Mammary epithelial cell (primary cell): ENCODE measurements at regions not wholly inside any gene's neighbourhood (a gene's known extent, or its start where the extent isn't known, plus 50 kb on each side); places are given as distances from the start of the nearest gene placed in this dataset.
"Not testable (repeated sequence)": the region's sequence is repeated elsewhere in the genome, so short reads cannot be mapped to it uniquely, and the experiment has no call there.

Experiments
- CTCF ChIP-seq, 2 donors: IDR thresholded peaks in 1 of 2; conservative IDR thresholded peaks in 1 of 2; 2 replicates each; pipeline ENCODE4 v1.5.1; 2011 to 2012; ENCODE audit warnings: inconsistent platforms in 2 of 2, low read length in 2 of 2, mild to moderate bottlenecking in 2 of 2, control low read depth in 1 of 2, low read depth in 1 of 2; ENCODE audit not compliant: insufficient read depth in 1 of 2; ENCODE audit errors: extremely low read depth in 1 of 2
- EZH2 ChIP-seq: IDR thresholded peaks from 2 replicates; pipeline ENCODE4 v1.6.1; 2012; ENCODE audit warnings: low read length, inconsistent platforms, borderline replicate concordance

- TF ChIP-seq CTCF (conservative IDR thresholded peaks at IDR 0.05 in 1 of 2, IDR thresholded peaks at IDR 0.05 in 1 of 2; ENCODE audit: extremely low read depth in 1 of 2, insufficient read depth in 1 of 2, low read depth in 1 of 2, low read length in 2 of 2); EZH2: not testable (repeated sequence)
These were observed 717.8 kb upstream of the EPHA7 start for GRCh38 chr6:94137178-94137577.
